OCI-LY3 (cell line): ENCODE measurements at regions not wholly inside any gene's neighbourhood (a gene's known extent, or its start where the extent isn't known, plus 50 kb on each side); places are given as distances from the start of the nearest gene placed in this dataset.

Experiments
- EZH2phosphoT487 ChIP-seq: fragments of 200-600 bp; shearing (Covaris generic); IDR thresholded peaks from 2 replicates; pipeline ENCODE4 v1.6.1; 2018; ENCODE audit warnings: antibody characterized with exemption, mixed run types, low read depth
- TF ChIP-seq, protein P1 (sequence below): fragments of 200-600, 300-600 bp; sonication (generic); IDR thresholded peaks from 2 replicates; pipeline ENCODE4 v1.5.1; 2014; ENCODE audit warnings: antibody characterized with exemption, low read length, low read depth

DNA sequence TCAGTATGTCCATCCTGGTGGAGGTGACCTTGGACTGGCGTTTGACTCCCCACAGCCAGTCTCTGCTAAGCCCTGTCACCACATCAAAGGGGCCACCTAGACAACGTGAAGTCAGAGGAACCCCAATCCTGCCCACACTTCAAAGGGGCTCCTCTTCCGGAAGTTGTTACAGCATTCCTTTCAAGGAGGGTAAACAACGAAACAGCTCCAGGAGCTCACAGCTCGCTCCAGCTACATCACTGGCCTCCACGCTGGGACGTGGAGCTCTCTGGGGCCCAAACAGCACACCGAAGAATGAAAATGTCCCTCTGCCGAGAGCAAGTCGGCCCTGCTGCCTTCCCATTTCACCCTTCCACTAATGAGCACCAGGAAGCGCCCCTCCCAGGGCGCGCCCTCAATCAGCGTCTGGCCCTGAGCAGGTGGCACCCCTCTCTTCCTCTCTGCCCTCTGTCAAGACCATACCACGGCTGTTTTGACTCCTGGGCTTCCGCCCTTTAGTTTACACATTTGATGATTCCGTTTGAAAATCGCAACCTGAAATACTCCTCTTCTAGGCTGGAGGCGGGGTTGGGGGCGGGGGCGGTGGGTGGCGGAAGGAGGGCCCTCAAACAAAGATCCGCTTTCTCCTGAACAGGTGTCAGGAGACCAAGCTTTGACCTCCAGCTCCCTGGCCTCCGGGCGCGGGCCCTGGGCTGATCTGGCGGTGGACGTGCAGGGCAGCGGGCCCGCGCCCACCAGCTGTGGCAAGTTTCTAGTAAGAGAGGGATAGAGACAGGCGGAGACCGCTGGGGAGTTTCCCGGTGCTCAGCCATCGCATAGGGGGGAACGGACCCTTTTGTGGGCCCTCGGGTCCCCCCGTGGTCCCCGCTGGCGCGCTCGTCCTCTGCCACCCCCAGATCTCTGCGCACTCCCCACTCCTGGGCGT lies 53.1 kb upstream of the KDM7A start:
- TF ChIP-seq, protein P1, sequence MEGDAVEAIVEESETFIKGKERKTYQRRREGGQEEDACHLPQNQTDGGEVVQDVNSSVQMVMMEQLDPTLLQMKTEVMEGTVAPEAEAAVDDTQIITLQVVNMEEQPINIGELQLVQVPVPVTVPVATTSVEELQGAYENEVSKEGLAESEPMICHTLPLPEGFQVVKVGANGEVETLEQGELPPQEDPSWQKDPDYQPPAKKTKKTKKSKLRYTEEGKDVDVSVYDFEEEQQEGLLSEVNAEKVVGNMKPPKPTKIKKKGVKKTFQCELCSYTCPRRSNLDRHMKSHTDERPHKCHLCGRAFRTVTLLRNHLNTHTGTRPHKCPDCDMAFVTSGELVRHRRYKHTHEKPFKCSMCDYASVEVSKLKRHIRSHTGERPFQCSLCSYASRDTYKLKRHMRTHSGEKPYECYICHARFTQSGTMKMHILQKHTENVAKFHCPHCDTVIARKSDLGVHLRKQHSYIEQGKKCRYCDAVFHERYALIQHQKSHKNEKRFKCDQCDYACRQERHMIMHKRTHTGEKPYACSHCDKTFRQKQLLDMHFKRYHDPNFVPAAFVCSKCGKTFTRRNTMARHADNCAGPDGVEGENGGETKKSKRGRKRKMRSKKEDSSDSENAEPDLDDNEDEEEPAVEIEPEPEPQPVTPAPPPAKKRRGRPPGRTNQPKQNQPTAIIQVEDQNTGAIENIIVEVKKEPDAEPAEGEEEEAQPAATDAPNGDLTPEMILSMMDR, result no peak
- TF ChIP-seq EZH2phosphoT487, result no peak
